ENCODE measurements at regions not wholly inside any gene's neighbourhood (a gene's known extent, or its start where the extent isn't known, plus 50 kb on each side); places are given as distances from the start of the nearest gene placed in this dataset.

DNA sequence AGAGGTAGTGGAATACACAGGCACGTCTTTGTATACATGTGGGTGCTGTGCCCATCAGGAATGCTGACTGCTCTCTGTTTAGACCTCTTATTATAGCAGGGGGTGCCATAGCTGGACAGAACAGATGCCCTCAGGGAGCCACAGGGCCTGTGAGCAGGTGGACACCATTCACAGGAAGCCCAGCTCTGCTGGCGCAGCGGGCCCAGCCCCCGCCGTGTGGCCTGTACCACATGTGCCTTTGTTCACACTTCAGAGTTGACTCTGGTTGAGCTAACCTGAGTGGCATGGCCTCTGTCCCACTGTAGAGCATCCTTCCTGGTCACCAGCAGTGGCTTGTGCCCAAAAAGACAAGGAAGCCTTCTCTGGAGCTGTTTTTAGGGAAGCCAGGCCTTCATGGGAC, 730.9 kb upstream of the ID2 start:
- ATAC-seq (ENCODE audit: insufficient number of reproducible peaks, low FRiP score, low read depth) (no peak), DNase-seq (ENCODE audit: low spot score) (no peak)
- H3K27ac ChIP-seq: peak overlapping the region in 1 of 2 donors; percentile 66

DNA sequence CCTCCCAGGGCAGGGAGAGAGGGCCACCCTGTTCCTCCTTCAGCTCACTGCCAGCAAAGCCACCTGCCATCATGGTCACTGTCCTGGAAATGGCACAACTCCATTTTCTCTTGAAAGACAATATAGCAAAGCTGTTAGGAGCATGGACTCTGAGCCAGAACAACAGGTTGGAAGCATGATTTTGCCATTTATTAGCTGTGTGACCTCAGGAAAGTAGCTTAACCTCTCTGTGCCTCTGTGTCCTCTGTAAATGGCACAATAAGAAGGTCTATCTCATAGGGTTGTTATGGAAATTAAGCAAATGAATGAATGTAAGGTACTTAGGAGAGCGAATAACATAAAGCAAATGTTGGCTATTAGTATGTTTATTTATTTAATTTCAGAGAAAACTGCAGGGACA, 730.4 kb upstream of the ID2 start:
- Histone ChIP-seq H3K27me3 (replicated peaks; ENCODE audit: insufficient read depth) (no peaks in the 10 kb centered on the region), H3K27ac (peak overlapping the region in 1 of 2 donors; percentile 66), H3K9me3 (no peaks in the 10 kb centered on the region), H3K4me3 (no peak overlapping the region), H3K36me3 (no peaks in the 10 kb centered on the region), H3K4me1 (ENCODE audit: control insufficient read depth in 1 of 2, low read depth in 2 of 2) (peaks cover 7 to 21% of the 10 kb centered on the region in 2 donors)
- ATAC-seq (ENCODE audit: insufficient number of reproducible peaks, low FRiP score, low read depth) (no peak), DNase-seq (ENCODE audit: low spot score) (no peak)
- TF ChIP-seq, protein P1, sequence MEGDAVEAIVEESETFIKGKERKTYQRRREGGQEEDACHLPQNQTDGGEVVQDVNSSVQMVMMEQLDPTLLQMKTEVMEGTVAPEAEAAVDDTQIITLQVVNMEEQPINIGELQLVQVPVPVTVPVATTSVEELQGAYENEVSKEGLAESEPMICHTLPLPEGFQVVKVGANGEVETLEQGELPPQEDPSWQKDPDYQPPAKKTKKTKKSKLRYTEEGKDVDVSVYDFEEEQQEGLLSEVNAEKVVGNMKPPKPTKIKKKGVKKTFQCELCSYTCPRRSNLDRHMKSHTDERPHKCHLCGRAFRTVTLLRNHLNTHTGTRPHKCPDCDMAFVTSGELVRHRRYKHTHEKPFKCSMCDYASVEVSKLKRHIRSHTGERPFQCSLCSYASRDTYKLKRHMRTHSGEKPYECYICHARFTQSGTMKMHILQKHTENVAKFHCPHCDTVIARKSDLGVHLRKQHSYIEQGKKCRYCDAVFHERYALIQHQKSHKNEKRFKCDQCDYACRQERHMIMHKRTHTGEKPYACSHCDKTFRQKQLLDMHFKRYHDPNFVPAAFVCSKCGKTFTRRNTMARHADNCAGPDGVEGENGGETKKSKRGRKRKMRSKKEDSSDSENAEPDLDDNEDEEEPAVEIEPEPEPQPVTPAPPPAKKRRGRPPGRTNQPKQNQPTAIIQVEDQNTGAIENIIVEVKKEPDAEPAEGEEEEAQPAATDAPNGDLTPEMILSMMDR (IDR thresholded peaks at IDR 0.05): no peak

More for the DNA sequence above, 730.9 kb upstream of the ID2 start:
- Histone ChIP-seq H3K4me1 (ENCODE audit: control insufficient read depth in 1 of 2, low read depth in 2 of 2) (peaks cover 7 to 21% of the 10 kb centered on the region in 2 donors), H3K36me3 (no peaks in the 10 kb centered on the region), H3K4me3 (no peak overlapping the region), H3K9me3 (no peaks in the 10 kb centered on the region), H3K27me3 (replicated peaks; ENCODE audit: insufficient read depth) (no peaks in the 10 kb centered on the region)
- TF ChIP-seq, protein P1 (IDR thresholded peaks at IDR 0.05): no peak

DNA sequence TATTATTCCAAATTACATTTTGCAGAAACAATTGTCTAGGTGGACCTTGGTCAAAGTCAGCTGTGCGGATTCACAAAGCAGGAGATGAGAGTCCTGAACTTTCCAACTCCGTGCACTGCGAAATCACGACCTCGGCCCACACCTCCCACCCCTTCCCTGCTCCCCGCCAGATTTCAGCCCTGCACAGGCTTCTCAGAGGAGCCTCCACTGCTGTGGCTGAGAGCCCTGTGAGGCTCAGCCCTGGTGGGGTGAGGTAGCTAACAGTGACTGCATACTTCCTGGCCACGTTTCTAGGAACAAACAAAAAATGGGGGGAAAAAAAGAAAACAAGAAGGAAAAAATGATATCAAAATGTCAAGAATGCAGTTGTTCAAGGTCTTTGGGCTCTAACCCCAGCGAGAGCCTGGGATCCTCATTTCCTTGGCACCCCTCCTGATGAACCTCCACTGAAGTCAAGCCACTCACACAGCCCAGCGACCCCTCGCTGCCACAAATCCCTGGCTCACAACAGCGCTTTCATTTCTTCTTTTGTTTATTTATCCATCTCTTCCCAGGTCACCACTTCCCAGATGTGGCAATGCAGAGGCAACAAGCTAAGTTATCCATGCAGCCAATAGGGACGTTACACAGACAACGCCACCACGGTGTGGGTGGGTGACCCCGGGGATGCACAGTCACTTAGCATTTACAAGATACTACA, 729.7 kb upstream of the ID2 start:
- DNase-seq (ENCODE audit: low spot score) (no peak), ATAC-seq (ENCODE audit: insufficient number of reproducible peaks, low FRiP score, low read depth) (no peak)
- TF ChIP-seq, protein P1 (IDR thresholded peaks at IDR 0.05): no peak
- no peak overlapping the region for H3K27ac ChIP-seq
- H3K4me1 ChIP-seq (ENCODE audit: control insufficient read depth in 1 of 2, low read depth in 2 of 2): peaks cover 7 to 21% of the 10 kb centered on the region in 2 donors
- H3K36me3 ChIP-seq: no peaks in the 10 kb centered on the region
- H3K4me3 ChIP-seq: no peak overlapping the region
- H3K27me3 ChIP-seq (replicated peaks; ENCODE audit: insufficient read depth): no peaks in the 10 kb centered on the region
- no peaks in the 10 kb centered on the region for H3K9me3 ChIP-seq

DNA sequence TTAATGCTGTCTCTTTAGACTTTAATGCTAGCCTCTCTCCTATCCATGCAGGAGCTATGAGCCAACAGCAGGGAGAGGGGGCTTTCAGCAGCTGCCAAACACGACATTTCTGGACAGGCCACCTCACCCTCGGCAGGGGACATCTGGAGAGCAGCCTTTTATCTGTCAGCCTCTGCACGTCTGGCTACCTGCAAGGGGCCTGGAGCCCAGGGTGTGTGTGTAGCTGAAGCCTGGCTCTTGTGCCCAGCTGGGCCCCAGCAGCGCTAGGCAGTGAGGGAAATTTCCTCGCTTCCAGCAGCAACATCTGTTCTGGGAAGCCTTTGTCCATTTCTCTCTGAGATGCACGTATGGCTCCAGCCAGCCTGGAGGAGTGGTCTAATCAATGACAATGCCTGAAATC, 728.7 kb upstream of the ID2 start:
- no peak overlapping the region for H3K4me3 ChIP-seq
- DNase-seq (ENCODE audit: low spot score): no peak
- H3K27ac ChIP-seq: no peak overlapping the region
- no peaks in the 10 kb centered on the region for H3K27me3 ChIP-seq (replicated peaks; ENCODE audit: insufficient read depth)
- H3K36me3 ChIP-seq: no peaks in the 10 kb centered on the region
- TF ChIP-seq, protein P1 (IDR thresholded peaks at IDR 0.05): no peak
- no peak for ATAC-seq (ENCODE audit: insufficient number of reproducible peaks, low FRiP score, low read depth)
- H3K9me3 ChIP-seq: no peaks in the 10 kb centered on the region
- peaks cover 7 to 21% of the 10 kb centered on the region in 2 donors for H3K4me1 ChIP-seq (ENCODE audit: control insufficient read depth in 1 of 2, low read depth in 2 of 2)

DNA sequence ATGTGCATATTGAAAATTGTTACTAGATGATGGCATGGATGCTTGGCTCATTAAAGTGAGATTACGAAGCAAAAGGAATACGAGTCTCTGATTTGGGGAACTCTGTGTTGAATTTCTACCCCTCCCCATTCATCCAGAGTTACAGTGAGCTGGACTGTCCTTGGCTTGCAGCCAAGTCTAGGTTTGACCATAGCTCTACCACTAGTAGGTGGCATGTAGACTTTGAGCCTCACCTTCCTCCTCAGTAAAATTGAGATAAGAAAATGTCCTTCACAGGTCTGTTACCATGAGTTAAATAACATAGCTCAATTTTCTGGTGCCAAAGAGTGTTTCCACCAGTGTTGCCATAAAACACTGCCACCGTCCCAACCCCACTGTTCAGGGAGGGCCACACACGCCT, 727.6 kb upstream of the ID2 start:
- no peaks in the 10 kb centered on the region for H3K36me3 ChIP-seq
- no peak overlapping the region for H3K27ac ChIP-seq
- peaks cover 7 to 18% of the 10 kb centered on the region in 2 donors for H3K4me1 ChIP-seq (ENCODE audit: control insufficient read depth in 1 of 2, low read depth in 2 of 2)
- H3K4me3 ChIP-seq: no peak overlapping the region
- TF ChIP-seq, protein P1 (IDR thresholded peaks at IDR 0.05): no peak
- H3K27me3 ChIP-seq (replicated peaks; ENCODE audit: insufficient read depth): no peaks in the 10 kb centered on the region
- no peak for DNase-seq (ENCODE audit: low spot score)
- no peaks in the 10 kb centered on the region for H3K9me3 ChIP-seq
- ATAC-seq (ENCODE audit: insufficient number of reproducible peaks, low FRiP score, low read depth): no peak

Data from thoracic aorta (tissue), 2 donors.